ENCODE measurements at regions not wholly inside any gene's neighbourhood (a gene's known extent, or its start where the extent isn't known, plus 50 kb on each side); places are given as distances from the start of the nearest gene placed in this dataset.
A peak's percentile ranks its signal among the peaks of the same experiment; 100 is the strongest.

DNA sequence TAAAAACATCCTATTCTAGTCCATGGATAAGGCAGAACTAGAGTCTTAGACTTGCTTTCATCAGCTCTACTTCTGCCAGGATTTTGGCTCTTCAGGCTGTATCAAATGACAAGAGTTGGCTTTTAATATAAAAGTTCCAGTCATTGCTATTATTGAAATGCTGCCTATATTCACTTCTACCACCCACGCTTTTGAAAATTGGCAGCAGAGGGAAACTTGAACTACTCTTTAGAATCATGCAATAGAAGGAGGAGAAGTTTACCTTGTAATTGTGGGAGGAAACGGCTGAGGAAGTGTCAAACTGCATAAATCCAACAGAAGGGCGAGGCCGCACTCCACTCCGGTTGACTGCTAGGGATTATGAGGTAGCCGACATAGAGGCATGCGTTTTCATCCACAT lies 122.6 kb upstream of the BASP1 start:
- H3K4me3 ChIP-seq = no peak overlapping the region
- WGBS, 2 experiments (ENCODE audit: low coverage in 1 of 2, low lambda C conversion rate in 2 of 2, missing lambda C conversion rate in 2 of 2) = 30 to 45% methylated on average over 7 of the region's 7 CpGs
- H3F3A ChIP-seq (ENCODE audit: insufficient read depth) = peaks cover 8% of the 10 kb centered on the region; the same call in 1 of the 2 replicates
- no peaks in the 10 kb centered on the region for H3K27me3 ChIP-seq (replicated peaks; ENCODE audit: insufficient read depth)
- no peaks in the 10 kb centered on the region for H3K36me3 ChIP-seq (ENCODE audit: low read depth)
- peak; percentile 46 for DNase-seq
- H3K4me1 ChIP-seq (ENCODE audit: insufficient read depth) = peaks cover 11% of the 10 kb centered on the region
- no peaks in the 10 kb centered on the region for H4K20me1 ChIP-seq (ENCODE audit: insufficient read depth)
- no peaks in the 10 kb centered on the region for H3K9me2 ChIP-seq (ENCODE audit: insufficient read depth)
- peak overlapping the region; percentile 44 for H3K4me2 ChIP-seq (ENCODE audit: unreplicated experiment)
- TF ChIP-seq EZH2 (IDR thresholded peaks at IDR 0.05; ENCODE audit: insufficient read depth, poor library complexity, severe bottlenecking) (no peak), EZH2phosphoT487 (IDR thresholded peaks at IDR 0.05; ENCODE audit: insufficient read depth, low read depth) (no peak)
- H3K9me3 ChIP-seq (ENCODE audit: low read depth) = no peaks in the 10 kb centered on the region
- H3K9ac ChIP-seq = no peak overlapping the region
- H3K27ac ChIP-seq = no peak overlapping the region
- peak overlapping the region; percentile 21; the same call in 1 of the 2 replicates for H2AFZ ChIP-seq
- in situ Hi-C loops (cut with MboI) = no loop called here
- H3K79me2 ChIP-seq (ENCODE audit: insufficient read depth) = no peaks in the 10 kb centered on the region

DNA sequence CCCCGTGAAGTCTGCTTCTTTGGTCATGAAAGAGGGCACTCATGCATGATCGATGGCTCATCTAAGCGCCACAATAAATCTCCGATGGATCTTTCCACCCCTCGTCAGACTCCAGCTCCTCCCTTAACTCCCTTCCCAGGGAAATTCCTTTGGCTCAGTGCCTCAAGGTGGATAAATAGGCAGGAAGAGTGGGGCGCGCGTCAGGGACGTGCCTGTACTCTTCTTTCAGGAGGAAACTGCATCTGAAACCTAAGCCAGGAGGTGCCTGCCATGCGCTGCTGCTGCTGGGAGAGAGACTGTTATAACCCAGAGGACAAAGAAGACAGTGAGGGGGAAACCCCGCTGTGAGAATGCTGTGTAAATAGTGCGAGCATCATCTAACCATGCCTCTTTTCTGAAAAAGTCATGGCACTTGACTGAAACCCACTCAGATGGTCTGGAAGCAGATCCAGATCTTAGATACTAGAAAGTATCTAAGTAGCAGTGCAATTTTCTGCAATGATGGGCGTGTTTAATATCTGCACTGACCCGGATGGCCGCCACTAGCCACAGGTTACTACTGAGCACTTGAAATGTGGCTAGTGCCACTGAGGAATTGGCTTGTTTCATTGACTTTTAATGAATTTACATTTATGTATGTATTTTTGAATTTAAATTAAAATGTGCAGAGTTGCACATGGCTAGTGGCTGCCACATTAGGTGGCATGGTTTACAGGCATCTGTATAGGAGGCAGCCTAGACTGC lies 120.3 kb upstream of the BASP1 start:
- no peak for DNase-seq
- Histone ChIP-seq H2AFZ (no peak overlapping the region), H3K9ac (no peak overlapping the region), H3K4me2 (ENCODE audit: unreplicated experiment) (no peak overlapping the region), H3K36me3 (ENCODE audit: low read depth) (no peaks in the 10 kb centered on the region), H3K9me2 (ENCODE audit: insufficient read depth) (no peaks in the 10 kb centered on the region), H3F3A (ENCODE audit: insufficient read depth) (peaks cover 8% of the 10 kb centered on the region; the same call in 1 of the 2 replicates), H3K79me2 (ENCODE audit: insufficient read depth) (no peaks in the 10 kb centered on the region), H3K27me3 (replicated peaks; ENCODE audit: insufficient read depth) (no peaks in the 10 kb centered on the region), H3K9me3 (ENCODE audit: low read depth) (no peaks in the 10 kb centered on the region), H4K20me1 (ENCODE audit: insufficient read depth) (no peaks in the 10 kb centered on the region), H3K27ac (no peak overlapping the region), H3K4me1 (ENCODE audit: insufficient read depth) (peaks cover 11% of the 10 kb centered on the region), H3K4me3 (no peak overlapping the region)
- TF ChIP-seq EZH2 (IDR thresholded peaks at IDR 0.05; ENCODE audit: insufficient read depth, poor library complexity, severe bottlenecking) (no peak), EZH2phosphoT487 (IDR thresholded peaks at IDR 0.05; ENCODE audit: insufficient read depth, low read depth) (no peak)
- in situ Hi-C loops (cut with MboI) = no loop called here
- 81 to 84% methylated on average over 15 of the region's 15 CpGs for WGBS, 2 experiments (ENCODE audit: low coverage in 1 of 2, low lambda C conversion rate in 2 of 2, missing lambda C conversion rate in 2 of 2)

DNA sequence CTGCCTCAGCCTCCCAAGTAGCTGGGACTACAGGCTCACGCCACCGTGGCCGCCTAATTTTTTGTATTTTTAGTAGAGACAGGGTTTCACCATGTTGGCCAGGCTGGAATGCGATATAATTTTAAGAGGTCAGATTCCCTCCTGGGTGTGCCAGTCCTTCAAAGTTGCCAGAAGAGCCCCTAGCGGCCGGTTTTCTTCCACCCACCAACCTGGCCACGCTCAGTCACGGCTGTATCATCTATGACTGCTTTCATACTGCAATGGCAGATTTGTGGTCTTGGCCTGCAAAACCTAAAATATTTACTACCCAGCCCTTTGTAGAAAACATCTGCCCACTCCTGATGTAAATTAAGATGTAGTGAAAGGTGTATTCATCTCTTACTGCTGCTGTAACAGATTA lies 117.5 kb upstream of the BASP1 start:
- H3K27me3 ChIP-seq (replicated peaks; ENCODE audit: insufficient read depth) = no peaks in the 10 kb centered on the region
- H3K4me2 ChIP-seq (ENCODE audit: unreplicated experiment) = no peak overlapping the region
- TF ChIP-seq EZH2phosphoT487 (IDR thresholded peaks at IDR 0.05; ENCODE audit: insufficient read depth, low read depth) = no peak
- no peak for TF ChIP-seq EZH2 (IDR thresholded peaks at IDR 0.05; ENCODE audit: insufficient read depth, poor library complexity, severe bottlenecking)
- no peaks in the 10 kb centered on the region for H3K36me3 ChIP-seq (ENCODE audit: low read depth)
- H3K9me3 ChIP-seq (ENCODE audit: low read depth) = no peaks in the 10 kb centered on the region
- no peak overlapping the region for H3K4me3 ChIP-seq
- no peak for DNase-seq
- H3K9me2 ChIP-seq (ENCODE audit: insufficient read depth) = no peaks in the 10 kb centered on the region
- H3K9ac ChIP-seq = no peak overlapping the region
- WGBS, 2 experiments (ENCODE audit: low coverage in 1 of 2, low lambda C conversion rate in 2 of 2, missing lambda C conversion rate in 2 of 2) = 96 to 98% methylated on average over 8 of the region's 8 CpGs
- in situ Hi-C loops (cut with MboI) = no loop called here
- H3K79me2 ChIP-seq (ENCODE audit: insufficient read depth) = no peaks in the 10 kb centered on the region
- H2AFZ ChIP-seq = no peak overlapping the region
- H3K4me1 ChIP-seq (ENCODE audit: insufficient read depth) = peaks cover 9% of the 10 kb centered on the region
- no peak overlapping the region for H3K27ac ChIP-seq
- peaks cover 7% of the 10 kb centered on the region for H3F3A ChIP-seq (ENCODE audit: insufficient read depth)
- no peaks in the 10 kb centered on the region for H4K20me1 ChIP-seq (ENCODE audit: insufficient read depth)

DNA sequence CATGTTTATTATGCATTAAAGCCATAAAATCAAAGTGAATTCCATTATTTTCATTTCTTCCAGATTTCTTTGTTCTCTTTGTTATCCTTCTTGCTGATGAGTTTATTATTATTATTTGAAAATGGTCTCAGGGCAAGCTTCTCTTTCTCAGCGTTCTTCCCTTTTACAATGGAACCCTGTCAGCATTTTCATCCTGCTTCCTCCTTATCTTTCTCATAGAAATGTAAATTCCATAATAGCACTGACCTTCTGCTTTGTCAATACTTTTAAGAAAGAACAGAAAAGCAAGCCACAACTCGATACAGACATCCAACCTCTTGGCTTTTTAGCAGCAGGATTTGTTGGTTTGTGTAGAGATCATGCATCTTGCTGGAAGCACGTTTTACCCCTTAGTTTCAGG lies 114.0 kb upstream of the BASP1 start:
- H2AFZ ChIP-seq = no peak overlapping the region

More for the DNA sequence above, 114.0 kb upstream of the BASP1 start:
- no peaks in the 10 kb centered on the region for H3K79me2 ChIP-seq (ENCODE audit: insufficient read depth)
- H4K20me1 ChIP-seq (ENCODE audit: insufficient read depth) = no peaks in the 10 kb centered on the region
- H3K4me1 ChIP-seq (ENCODE audit: insufficient read depth) = peaks cover 28% of the 10 kb centered on the region
- H3F3A ChIP-seq (ENCODE audit: insufficient read depth) = peaks cover 30% of the 10 kb centered on the region
- no peaks in the 10 kb centered on the region for H3K27me3 ChIP-seq (replicated peaks; ENCODE audit: insufficient read depth)
- no peak overlapping the region for H3K27ac ChIP-seq
- H3K36me3 ChIP-seq (ENCODE audit: low read depth) = no peaks in the 10 kb centered on the region
- TF ChIP-seq EZH2phosphoT487 (IDR thresholded peaks at IDR 0.05; ENCODE audit: insufficient read depth, low read depth) (no peak), EZH2 (IDR thresholded peaks at IDR 0.05; ENCODE audit: insufficient read depth, poor library complexity, severe bottlenecking) (no peak)
- DNase-seq = no peak
- H3K9me3 ChIP-seq (ENCODE audit: low read depth) = no peaks in the 10 kb centered on the region
- no peaks in the 10 kb centered on the region for H3K9me2 ChIP-seq (ENCODE audit: insufficient read depth)
- H3K4me2 ChIP-seq (ENCODE audit: unreplicated experiment) = no peak overlapping the region
- in situ Hi-C loops (cut with MboI) = no loop called here
- no peak overlapping the region for H3K9ac ChIP-seq
- 96 to 97% methylated on average over 3 of the region's 3 CpGs for WGBS, 2 experiments (ENCODE audit: low coverage in 1 of 2, low lambda C conversion rate in 2 of 2, missing lambda C conversion rate in 2 of 2)
- no peak overlapping the region for H3K4me3 ChIP-seq

Data from GM23248 (cell line).